GM12892 (cell line): ENCODE measurements at regions not wholly inside any gene's neighbourhood (a gene's known extent, or its start where the extent isn't known, plus 50 kb on each side); places are given as distances from the start of the nearest gene placed in this dataset.
"Not testable (repeated sequence)": the region's sequence is repeated elsewhere in the genome, so short reads cannot be mapped to it uniquely, and the experiment has no call there.

Experiments
- DNase-seq: peaks from one replicate; pipeline ENCODE4 v3.0.0; 2011; ENCODE audit not compliant: insufficient read length
- FAIRE-seq: peaks from 2 replicates; lab custom pipeline; 2011; peaks lifted over from hg19 to GRCh38; lab: Jason Lieb, UNC
- POLR2A ChIP-seq: IDR thresholded peaks from 2 replicates; pipeline ENCODE4 v1.6.1; 2011; ENCODE audit warnings: low read depth, low read length, control low read depth
- POLR2AphosphoS5 ChIP-seq: IDR thresholded peaks from 2 replicates; pipeline ENCODE4 v1.6.1; 2011; ENCODE audit warnings: low read depth, low read length, control low read depth
- TAF1 ChIP-seq: IDR thresholded peaks from 2 replicates; pipeline ENCODE4 v1.6.1; 2011; ENCODE audit warnings: low read depth, mild to moderate bottlenecking, control low read depth, low read length, borderline replicate concordance

DNA sequence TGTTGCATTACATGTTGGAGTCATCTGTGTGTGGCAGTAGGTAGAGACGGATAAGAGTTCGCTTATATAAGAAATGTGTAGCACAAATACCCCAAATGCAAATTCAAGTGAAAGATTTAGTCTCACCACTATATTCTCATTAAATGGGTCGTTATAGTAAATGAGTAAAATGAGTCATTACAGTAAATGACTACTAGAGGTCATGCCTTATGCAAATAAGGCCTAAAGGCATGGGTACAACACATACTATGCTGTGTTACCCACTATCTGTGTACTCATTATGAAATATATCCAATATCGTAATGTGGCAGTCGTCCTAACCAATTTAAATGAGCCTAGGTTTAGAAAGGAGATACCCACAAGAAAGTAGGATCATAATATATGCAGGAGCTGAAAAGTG is 1603.1 kb downstream of the C4orf33 start:
- FAIRE-seq (no peak), DNase-seq (no peak)
- TF ChIP-seq TAF1 (no peak), POLR2AphosphoS5 (no peak), POLR2A (no peak)

DNA sequence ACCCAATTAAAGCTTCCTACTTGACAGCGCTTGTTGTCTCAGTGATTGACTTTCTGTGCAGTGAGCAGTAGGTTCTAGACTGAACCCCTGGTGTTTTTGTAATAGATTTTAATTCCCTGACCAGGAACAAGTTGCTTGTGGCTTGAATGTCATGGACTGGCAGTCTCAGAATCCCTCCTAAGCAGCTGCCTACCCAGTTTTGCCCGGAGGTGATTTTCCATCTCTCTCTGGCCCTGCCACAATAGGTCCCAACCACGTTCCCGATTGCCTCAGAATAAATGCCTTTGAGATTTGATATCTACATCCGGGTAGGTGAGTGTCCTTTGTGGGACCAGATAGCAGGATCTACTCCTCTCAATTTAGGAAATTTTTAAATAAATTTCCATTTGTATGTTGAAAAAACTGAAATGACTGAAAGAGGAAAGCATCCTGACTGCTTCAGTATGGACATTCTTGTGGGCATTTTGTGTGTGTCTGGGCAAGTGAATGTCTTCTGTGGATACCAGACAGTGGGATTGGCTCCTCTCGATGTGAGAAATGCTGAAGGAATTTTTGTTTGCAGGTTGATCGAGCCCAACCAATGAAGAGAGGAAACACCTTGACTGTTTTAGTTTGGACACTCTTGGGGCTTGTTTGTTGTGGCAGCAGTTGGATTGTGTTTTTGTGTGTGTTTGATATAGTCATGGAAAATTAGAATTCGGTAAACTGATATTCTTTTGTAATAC is 1607.4 kb downstream of the C4orf33 start:
- TF ChIP-seq TAF1 = no peak
- no peak for TF ChIP-seq POLR2AphosphoS5
- TF ChIP-seq POLR2A = no peak
- FAIRE-seq (no peak), DNase-seq (no peak)

DNA sequence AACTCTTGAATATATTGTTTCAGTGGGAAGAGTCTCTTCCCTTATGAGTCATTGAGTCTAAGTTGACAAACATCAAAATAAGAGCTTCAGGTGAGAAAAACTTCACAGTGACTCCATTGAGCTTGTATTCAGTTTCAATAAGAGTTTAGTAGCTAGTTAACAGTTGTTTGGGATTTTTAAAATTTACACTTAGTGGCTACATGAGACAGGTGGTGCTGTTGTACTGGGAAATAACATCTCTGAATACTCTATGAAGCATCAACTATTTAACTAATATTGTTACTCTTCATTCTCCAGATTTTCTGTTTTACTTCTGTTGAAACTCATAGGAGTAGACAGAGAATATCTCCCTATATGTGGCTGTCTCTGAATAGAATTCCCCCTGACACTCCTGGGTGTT is 1609.1 kb downstream of the C4orf33 start:
- FAIRE-seq (no peak), DNase-seq (no peak)
- TF ChIP-seq TAF1 (no peak), POLR2AphosphoS5 (no peak), POLR2A (no peak)

DNA sequence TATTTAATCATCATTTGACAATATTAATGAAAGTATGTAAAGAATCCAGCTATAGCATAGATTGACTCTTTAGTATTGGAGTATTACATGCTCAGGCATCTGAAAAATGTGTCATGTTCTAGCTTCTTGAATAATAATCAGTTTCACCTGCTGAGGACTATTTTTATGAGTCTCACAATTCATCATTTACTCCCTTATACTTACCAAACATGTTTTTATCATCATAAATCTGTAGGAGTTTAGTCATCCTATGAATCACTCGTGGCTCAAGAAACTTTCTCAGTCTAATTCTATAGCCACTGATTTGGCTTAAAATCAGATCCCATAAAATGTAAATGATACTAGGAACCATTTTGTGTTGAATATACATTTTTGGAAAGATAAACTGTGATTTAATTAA is 1616.1 kb downstream of the C4orf33 start:
- no peak for DNase-seq
- TF ChIP-seq TAF1 = no peak
- no peak for TF ChIP-seq POLR2A
- no peak for TF ChIP-seq POLR2AphosphoS5
- no peak for FAIRE-seq

DNA sequence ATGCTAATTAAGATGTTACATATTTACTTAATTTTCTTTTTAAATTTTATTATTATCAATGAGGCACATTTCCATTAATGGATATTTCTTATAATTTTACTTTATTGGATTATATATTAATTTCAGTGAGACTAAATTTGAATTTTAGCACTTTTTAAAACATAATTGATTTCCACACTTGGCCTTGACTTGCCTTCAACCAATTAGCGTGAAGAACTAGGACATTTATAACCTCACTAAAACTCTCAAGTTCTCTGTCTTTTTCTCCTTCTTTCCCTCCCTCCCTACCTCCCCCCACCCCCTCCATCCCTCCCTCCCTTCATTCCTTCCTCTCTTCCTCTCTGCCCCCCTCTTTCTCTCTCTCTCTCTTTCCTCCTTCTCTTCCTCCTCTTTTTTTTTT is 1618.1 kb downstream of the C4orf33 start:
- TF ChIP-seq TAF1 = no peak
- no peak for TF ChIP-seq POLR2AphosphoS5
- TF ChIP-seq POLR2A = no peak
- DNase-seq (no peak), FAIRE-seq (no peak)

DNA sequence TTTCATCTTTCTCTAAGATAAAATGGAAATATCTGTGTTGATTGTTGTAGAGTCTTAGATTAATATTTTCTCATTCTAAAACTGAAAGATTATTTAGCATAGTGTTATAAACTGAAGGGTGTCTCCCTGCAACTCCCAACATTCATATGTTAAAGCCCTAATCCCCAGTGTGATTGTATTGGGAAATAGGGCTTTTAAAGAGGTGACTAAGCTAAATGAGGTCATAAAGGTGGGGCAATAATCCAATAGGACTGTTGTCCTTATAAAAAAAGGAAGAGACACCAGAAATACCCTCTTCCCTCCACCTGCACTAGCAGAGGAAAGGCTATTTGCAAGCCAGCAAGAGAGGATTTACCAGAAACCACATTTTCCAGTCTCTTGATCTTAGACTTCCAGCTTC is 1626.4 kb downstream of the C4orf33 start:
- DNase-seq (no peak), FAIRE-seq (no peak)
- TF ChIP-seq POLR2A (no peak), POLR2AphosphoS5 (no peak), TAF1 (no peak)

DNA sequence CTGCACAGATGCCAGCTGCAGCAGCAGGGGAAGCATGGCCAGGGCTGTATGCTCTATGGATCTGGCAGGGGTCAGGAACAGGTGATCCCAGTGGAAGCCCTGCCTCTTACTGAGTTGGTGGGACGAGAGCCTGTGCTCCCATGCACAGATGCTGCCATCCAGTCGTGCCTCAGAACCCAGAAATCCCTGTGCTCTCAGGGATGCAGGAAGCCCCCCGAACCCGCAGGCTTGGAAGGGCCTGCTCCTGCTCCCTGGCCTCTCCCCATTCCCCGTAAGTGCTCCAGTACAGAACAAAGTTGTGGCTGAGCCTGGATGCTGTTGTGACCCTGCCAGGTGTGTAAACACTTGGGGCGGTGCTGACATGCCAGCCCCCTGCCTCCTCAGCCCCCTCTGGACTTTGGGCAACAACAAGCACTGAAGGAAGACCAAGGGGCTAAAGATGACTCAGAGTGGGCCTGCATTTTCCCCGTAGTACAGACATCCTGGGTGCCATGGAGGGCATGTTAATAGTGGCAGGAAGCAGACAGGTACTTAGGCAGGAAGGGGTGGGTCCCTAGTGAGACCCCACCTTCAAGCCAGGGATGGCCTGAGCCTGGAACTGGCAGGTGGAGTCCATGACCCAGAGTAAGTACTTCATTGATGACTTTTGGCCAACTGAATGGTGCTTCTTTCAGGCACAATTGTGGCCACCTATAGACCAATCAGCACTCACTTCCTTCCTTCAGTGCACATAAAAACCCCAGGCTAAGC is 1640.7 kb downstream of the C4orf33 start:
- DNase-seq (no peak), FAIRE-seq (no peak)
- TF ChIP-seq POLR2A = no peak
- no peak for TF ChIP-seq POLR2AphosphoS5
- no peak for TF ChIP-seq TAF1

DNA sequence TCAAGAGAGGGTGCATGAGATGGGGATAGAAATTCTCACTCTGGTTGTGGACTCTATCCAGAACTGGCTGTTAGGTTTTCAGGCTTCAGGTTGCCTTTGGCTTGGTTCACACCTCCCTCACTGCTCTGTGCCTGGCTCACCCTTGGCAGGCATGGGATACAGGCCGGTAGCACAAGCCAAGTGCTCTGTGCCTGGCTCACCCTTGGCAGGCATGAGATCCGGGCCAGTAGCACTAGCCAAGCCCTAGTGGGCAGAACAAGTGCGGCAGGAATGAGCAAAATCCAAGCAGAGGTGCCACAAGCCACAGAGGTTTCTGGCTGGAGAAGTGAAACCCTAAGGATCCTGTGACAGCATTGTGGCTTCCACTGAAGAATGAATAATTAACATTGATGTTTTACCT is 1642.3 kb downstream of the C4orf33 start:
- DNase-seq (no peak), FAIRE-seq (no peak)
- no peak for TF ChIP-seq POLR2AphosphoS5
- no peak for TF ChIP-seq TAF1
- no peak for TF ChIP-seq POLR2A

DNA sequence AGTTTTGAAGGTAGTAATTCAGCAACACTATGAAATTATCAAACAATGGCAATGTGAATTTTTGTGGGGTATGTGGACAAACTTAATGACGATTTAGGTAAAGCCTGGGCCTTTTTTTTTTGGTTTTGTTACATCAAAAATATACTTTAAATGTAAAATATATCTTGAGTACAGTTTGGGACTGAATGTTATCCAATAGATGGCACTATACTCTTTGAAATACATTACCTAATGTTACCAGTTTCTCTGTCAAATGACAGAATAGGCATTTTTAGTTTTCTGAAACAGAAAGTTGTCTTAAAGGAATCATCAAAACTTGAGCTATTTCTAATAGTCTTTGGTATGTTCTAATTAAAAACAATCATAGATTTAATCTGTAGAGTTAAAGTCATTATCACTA is 1651.9 kb downstream of the C4orf33 start:
- FAIRE-seq (no peak), DNase-seq (no peak)
- TF ChIP-seq TAF1 = no peak

DNA sequence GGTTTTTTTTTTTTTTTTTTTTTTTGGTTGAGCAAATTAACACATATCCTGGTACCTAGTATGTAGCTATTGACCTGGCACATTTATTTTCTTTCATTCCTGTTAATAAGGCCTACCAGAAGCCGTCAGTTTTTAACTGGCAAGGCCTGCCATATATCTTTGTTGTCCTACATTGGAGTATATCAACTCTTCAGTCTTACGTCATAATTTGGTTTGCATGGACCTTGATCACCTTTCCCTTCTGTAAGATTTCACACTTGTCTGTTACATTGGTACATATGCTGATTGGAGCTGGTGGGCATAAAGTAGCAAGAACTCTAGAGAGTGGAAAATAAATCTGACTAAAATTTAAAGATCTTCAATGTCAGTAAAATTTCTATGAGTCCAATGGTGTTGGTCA is 1658.0 kb downstream of the C4orf33 start:
- TF ChIP-seq POLR2A (no peak), TAF1 (no peak), POLR2AphosphoS5 (no peak)
- DNase-seq (no peak), FAIRE-seq (no peak)

DNA sequence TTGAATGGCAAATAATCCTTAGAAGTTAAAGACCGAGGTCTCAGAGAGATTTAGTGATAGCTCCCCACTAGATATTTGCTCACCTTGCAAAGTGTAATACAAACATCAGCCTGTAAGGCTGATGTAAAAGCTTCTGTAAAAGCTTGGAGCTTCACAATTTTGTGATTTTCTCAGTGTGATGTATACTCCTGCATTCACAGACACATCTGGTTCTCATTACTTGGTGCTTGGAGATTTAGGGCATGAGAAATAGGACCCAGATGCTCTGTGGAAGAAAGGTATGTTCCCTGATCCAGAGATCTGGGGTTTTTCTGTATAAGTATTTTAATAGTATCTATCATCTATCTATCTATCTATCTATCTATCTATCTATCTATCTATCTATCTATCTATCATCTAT is 1664.3 kb downstream of the C4orf33 start:
- DNase-seq = no peak
- TF ChIP-seq TAF1 = no peak
- TF ChIP-seq POLR2A = no peak
- no peak for TF ChIP-seq POLR2AphosphoS5
- FAIRE-seq = no peak

DNA sequence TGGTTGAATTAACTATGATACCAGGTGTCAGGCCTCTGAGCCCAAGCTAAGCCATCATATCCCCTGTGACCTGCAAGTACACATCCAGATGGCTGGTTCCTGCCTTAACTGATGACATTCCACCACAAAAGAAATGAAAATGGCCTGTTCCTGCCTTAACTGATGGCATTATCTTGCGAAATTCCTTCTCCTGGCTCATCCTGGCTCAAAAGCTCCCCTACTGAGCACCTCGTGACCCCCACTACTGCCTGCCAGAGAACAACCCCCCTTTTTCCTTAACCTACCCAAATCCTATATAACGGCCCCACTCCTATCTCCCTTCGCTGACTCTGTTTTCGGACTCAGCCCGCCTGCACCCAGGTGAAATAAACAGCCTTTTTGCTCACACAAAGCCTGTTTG is 1671.4 kb downstream of the C4orf33 start:
- DNase-seq, FAIRE-seq: not testable (repeated sequence)

DNA sequence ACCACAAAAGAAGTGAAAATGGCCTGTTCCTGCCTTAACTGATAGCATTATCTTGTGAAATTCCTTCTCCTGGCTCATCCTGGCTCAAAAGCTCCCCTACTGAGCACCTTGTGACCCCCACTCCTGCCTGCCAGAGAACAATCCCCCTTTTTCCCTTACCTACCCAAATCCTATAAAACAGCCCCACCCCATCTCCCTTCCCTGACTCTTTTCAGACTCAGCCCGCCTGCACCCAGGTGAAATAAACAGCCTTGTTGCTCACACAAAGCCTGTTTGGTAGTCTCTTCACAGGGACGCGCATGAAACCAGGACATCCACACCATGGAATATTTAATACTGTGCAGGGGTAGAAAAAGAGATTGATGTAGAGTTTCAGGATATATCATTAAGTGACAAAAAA is 1677.0 kb downstream of the C4orf33 start:
- FAIRE-seq, DNase-seq: not testable (repeated sequence)
